MCF 10A (cell line): ENCODE measurements at regions not wholly inside any gene's neighbourhood (a gene's known extent, or its start where the extent isn't known, plus 50 kb on each side); places are given as distances from the start of the nearest gene placed in this dataset.

Source experiments
- BruUV-seq: library from RNA; stranded (reverse); fragments of 400-500 nt; replicated peaks from 2 replicates; lab custom pipeline; 2021; lab: Mats Ljungman, UMichigan
- CTCF ChIA-PET: fragments of 300-600 bp; sonication (Branson Sonifier 250); formaldehyde crosslinking; extraction: SDS; loops from one replicate; lab custom pipeline; 2021; ENCODE audit warnings: antibody characterized with exemption, inconsistent platforms; lab: Yijun Ruan, JAX
- POLR2A ChIA-PET: fragments of 300-600, 350-650 bp; sonication (Branson Sonifier 250); formaldehyde crosslinking; extraction: SDS; loops from one replicate; lab custom pipeline; 2020; ENCODE audit warnings: antibody characterized with exemption, inconsistent platforms; lab: Yijun Ruan, JAX
- DNase-seq: peaks from one replicate; pipeline ENCODE4 v3.0.0-alpha.2; 2018; ENCODE audit not compliant: unreplicated experiment
- H3K27ac Mint-ChIP-seq: one replicate; pipeline ENCODE4 v1.8.0; 2022; ENCODE audit warnings: mild to moderate bottlenecking, low read depth, mixed read lengths; ENCODE audit not compliant: unreplicated experiment
- H3K27me3 Mint-ChIP-seq: one replicate; pipeline ENCODE4 v1.8.0; 2022; ENCODE audit warnings: mixed read lengths; ENCODE audit not compliant: insufficient read depth, unreplicated experiment
- H3K36me3 Mint-ChIP-seq: one replicate; pipeline ENCODE4 v1.8.0; 2022; ENCODE audit warnings: mild to moderate bottlenecking, moderate library complexity, mixed read lengths; ENCODE audit not compliant: insufficient read depth, unreplicated experiment
- H3K4me1 Mint-ChIP-seq: one replicate; pipeline ENCODE4 v1.8.0; 2022; ENCODE audit warnings: mixed read lengths; ENCODE audit not compliant: insufficient read depth, unreplicated experiment
- H3K4me3 Mint-ChIP-seq: one replicate; pipeline ENCODE4 v1.8.0; 2022; ENCODE audit warnings: mild to moderate bottlenecking, moderate library complexity, mixed read lengths; ENCODE audit not compliant: unreplicated experiment
- H3K9me3 Mint-ChIP-seq: one replicate; pipeline ENCODE4 v1.8.0; 2022; ENCODE audit warnings: mixed read lengths; ENCODE audit not compliant: unreplicated experiment
- CTCF ChIP-seq: fragments of 200-600 bp; IDR thresholded peaks from one replicate; pipeline ENCODE4 v1.8.0; 2022; ENCODE audit warnings: antibody characterized with exemption, mild to moderate bottlenecking; ENCODE audit not compliant: unreplicated experiment
- intact Hi-C: fragments of 100-400 bp; cut with micrococcal nuclease; formaldehyde crosslinking; loops from 2 replicates; pipeline ENCODE4 v1.14.1; 2022

DNA sequence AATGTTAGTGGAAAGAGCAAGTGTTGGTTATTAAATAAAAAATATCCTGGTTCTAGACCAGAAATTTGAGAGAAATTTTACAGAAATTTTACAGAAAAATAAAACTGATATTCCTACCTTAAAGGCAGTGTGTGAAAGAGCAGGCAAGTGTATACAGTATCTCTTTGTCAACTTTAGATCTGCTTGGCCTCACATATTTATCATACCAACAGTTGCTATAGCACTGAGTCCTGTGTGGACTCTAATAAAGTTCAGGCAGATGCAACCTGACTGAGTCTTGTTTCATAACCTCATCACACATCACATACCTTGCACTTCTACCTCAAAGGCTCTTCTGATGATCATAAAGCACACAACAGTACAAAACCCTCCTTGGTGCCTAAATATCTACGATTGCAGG, 552.4 kb upstream of the PCDH15 start:
- H3K36me3 Mint-ChIP-seq: no peaks in the 10 kb centered on the region
- peaks cover 76% of the 10 kb centered on the region for H3K27me3 Mint-ChIP-seq
- H3K9me3 Mint-ChIP-seq: no peaks in the 10 kb centered on the region
- no peak for TF ChIP-seq CTCF
- CTCF ChIA-PET: interaction anchor here (0.7 kb wide), 1 partner anchor 26 kb away, joined by 3 read pairs; no protein-coding TSS in a partner anchor
- H3K4me1 Mint-ChIP-seq: no peaks in the 10 kb centered on the region
- no peak overlapping the region for H3K27ac Mint-ChIP-seq
- BruUV-seq: no TSS peak
- intact Hi-C loops: no loop called here
- POLR2A ChIA-PET: no interaction called here
- H3K4me3 Mint-ChIP-seq: no peak overlapping the region
- no peak for DNase-seq

DNA sequence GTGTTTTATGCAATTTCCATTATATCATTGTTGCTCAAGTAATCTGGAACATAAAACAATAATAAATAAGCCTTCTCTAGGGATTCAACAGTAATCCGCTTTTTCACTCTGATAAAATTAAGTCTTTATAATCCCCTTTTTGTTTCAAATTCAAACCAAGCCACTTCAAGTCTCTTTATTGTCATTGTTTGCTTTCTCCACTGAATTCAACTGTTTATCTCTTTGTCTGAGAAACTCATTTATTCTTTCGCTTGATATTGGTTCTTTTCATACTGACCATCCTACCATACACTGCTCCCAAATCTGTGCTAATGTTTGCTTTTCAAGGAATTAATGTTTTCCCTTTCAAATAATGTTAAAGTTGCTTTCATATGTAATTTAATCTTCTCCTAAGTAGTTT, 550.4 kb upstream of the PCDH15 start:
- H3K4me1 Mint-ChIP-seq: no peaks in the 10 kb centered on the region
- intact Hi-C loops: no loop called here
- no TSS peak for BruUV-seq
- no peaks in the 10 kb centered on the region for H3K36me3 Mint-ChIP-seq
- DNase-seq: no peak
- H3K9me3 Mint-ChIP-seq: no peaks in the 10 kb centered on the region
- TF ChIP-seq CTCF: no peak
- H3K27ac Mint-ChIP-seq: no peak overlapping the region
- POLR2A ChIA-PET: no interaction called here
- H3K4me3 Mint-ChIP-seq: no peak overlapping the region
- H3K27me3 Mint-ChIP-seq: peaks cover 78% of the 10 kb centered on the region
- CTCF ChIA-PET: no interaction called here

DNA sequence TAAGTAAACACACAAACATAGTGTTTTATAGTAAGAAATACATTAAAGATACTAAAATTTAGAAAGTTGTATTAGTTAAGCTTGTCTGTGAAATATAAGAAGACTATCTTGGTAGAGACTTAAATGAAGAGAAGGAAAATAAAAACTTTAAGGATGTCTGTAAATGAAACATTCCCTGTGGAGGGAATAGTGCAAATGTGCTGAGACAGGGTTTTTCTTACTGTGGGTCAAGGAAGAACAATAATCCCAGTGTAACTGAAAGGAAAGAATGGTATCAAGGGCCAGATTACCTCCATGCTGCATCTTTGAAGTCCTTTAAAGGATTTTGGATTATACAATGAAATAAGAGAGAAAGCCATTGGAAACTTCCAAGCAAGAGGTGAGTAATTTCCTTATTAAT, 547.5 kb upstream of the PCDH15 start:
- DNase-seq: no peak
- no peaks in the 10 kb centered on the region for H3K9me3 Mint-ChIP-seq
- no TSS peak for BruUV-seq
- TF ChIP-seq CTCF: no peak
- intact Hi-C loops: no loop called here
- ChIA-PET POLR2A (no interaction called here), CTCF (no interaction called here)
- H3K36me3 Mint-ChIP-seq: no peaks in the 10 kb centered on the region
- H3K27ac Mint-ChIP-seq: no peak overlapping the region
- no peak overlapping the region for H3K4me3 Mint-ChIP-seq
- H3K27me3 Mint-ChIP-seq: peaks cover 67% of the 10 kb centered on the region
- H3K4me1 Mint-ChIP-seq: no peaks in the 10 kb centered on the region

DNA sequence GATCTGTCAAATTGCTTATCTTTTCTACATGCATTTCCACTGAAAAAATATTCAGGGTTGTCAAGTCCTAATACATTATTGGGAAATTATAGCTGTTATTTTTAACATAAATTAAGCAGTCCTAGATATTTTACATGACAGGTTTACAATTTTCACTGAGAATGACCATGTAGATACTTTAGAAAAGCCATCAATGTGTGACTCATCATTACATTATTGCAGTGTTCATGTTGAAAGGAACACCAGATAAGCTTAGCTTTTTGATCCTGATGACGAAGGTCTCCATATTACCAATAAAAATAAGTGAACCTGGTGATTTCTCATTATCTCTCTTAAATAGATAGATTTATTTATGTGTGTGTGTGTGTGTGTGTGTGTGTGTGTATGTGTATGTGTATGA, 529.5 kb upstream of the PCDH15 start:
- Mint-ChIP-seq H3K36me3 (no peaks in the 10 kb centered on the region), H3K27me3 (peaks cover 43% of the 10 kb centered on the region), H3K4me3 (no peak overlapping the region), H3K4me1 (no peaks in the 10 kb centered on the region), H3K27ac (no peak overlapping the region), H3K9me3 (no peaks in the 10 kb centered on the region)
- BruUV-seq: no TSS peak
- no peak for DNase-seq
- no peak for TF ChIP-seq CTCF
- intact Hi-C loops: no loop called here
- ChIA-PET CTCF (no interaction called here), POLR2A (no interaction called here)
